PC-3 (cell line): ENCODE measurements at regions not wholly inside any gene's neighbourhood (a gene's known extent, or its start where the extent isn't known, plus 50 kb on each side); places are given as distances from the start of the nearest gene placed in this dataset.

Experiments used
- CTCF ChIP-seq: fragments of 300-600 bp; sonication (generic); conservative IDR thresholded peaks from 2 replicates; pipeline ENCODE4 v1.5.1; 2017; ENCODE audit warnings: antibody characterized with exemption, low read depth, mild to moderate bottlenecking, low read length
- EZH2 ChIP-seq: fragments of 300-600 bp; sonication (generic); IDR thresholded peaks from one replicate; pipeline ENCODE4 v1.6.1; 2017; ENCODE audit warnings: antibody characterized with exemption, mild to moderate bottlenecking, low read length; ENCODE audit not compliant: unreplicated experiment
- EZH2phosphoT487 ChIP-seq: fragments of 300-600 bp; sonication (generic); IDR thresholded peaks from 2 replicates; pipeline ENCODE4 v1.6.1; 2018; ENCODE audit warnings: mild to moderate bottlenecking, antibody characterized with exemption, low read length, borderline replicate concordance

DNA sequence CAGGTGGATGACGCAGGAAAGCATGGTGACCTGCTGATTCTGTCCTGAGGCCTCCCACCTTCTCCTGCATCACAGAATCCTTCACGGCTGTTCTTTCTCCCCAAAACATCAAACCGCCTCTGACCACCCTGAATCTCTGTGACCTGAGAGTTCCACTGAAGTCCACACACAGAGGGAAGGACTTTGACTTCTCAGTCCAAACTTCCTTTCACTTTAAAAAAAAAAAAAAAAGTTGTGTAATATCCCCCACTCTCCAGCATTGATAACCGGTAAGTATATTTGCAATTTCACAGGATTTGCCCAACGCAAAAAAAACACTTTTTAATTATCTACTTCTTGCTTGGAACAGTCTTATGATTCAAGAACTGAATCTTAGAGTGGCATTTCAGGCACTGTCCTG lies 259.5 kb upstream of the IRS2 start:
- TF ChIP-seq CTCF (no peak), EZH2phosphoT487 (no peak), EZH2 (no peak)
